GM12865 (cell line): ENCODE measurements at regions not wholly inside any gene's neighbourhood (a gene's known extent, or its start where the extent isn't known, plus 50 kb on each side); places are given as distances from the start of the nearest gene placed in this dataset.
"Not testable (repeated sequence)": the region's sequence is repeated elsewhere in the genome, so short reads cannot be mapped to it uniquely, and the experiment has no call there.

Experiments
- DNase-seq: peaks from one replicate; pipeline ENCODE4 v3.0.0; 2010; ENCODE audit warnings: low read depth
- H3K4me3 ChIP-seq: 2 replicates; pipeline ENCODE4 v1.5.1; 2011; ENCODE audit warnings: mild to moderate bottlenecking, low read depth, low read length, control low read depth
- CTCF ChIP-seq: IDR thresholded peaks from 2 replicates; pipeline ENCODE4 v1.5.1; 2011; ENCODE audit warnings: low read length, control low read depth, low read depth, inconsistent platforms; ENCODE audit not compliant: insufficient read depth; ENCODE audit errors: missing control alignments

- no peak for DNase-seq
- TF ChIP-seq CTCF = no peak
- H3K4me3 ChIP-seq = no peak overlapping the region
These were observed 72.3 kb upstream of the ACBD5 start for GRCh38 chr10:27312854-27313253.

- DNase-seq, H3K4me3 ChIP-seq: not testable (repeated sequence)
These were observed 71.2 kb upstream of the ACBD5 start for GRCh38 chr10:27311809-27312208.

GRCh38 chr10:27298522-27298850, 57.9 kb upstream of the ACBD5 start:
- H3K4me3 ChIP-seq = not testable (repeated sequence)

GRCh38 chr10:27297844-27298521, 57.4 kb upstream of the ACBD5 start:
- no peak overlapping the region for H3K4me3 ChIP-seq
- no peak for TF ChIP-seq CTCF
- no peak for DNase-seq

More at GRCh38 chr10:27298522-27298850, 57.9 kb upstream of the ACBD5 start:
- DNase-seq = not testable (repeated sequence)

GRCh38 chr10:27296285-27296684, 55.7 kb upstream of the ACBD5 start:
- not testable (repeated sequence) for H3K4me3 ChIP-seq, DNase-seq

- DNase-seq, H3K4me3 ChIP-seq: not testable (repeated sequence)
These were observed 50.8 kb upstream of the ACBD5 start for GRCh38 chr10:27291253-27291895.
